H4 (cell line): ENCODE measurements at regions not wholly inside any gene's neighbourhood (a gene's known extent, or its start where the extent isn't known, plus 50 kb on each side); places are given as distances from the start of the nearest gene placed in this dataset.

Experiments used
- DNase-seq: peaks from one replicate; pipeline ENCODE4 v3.0.0-alpha.2; 2015; ENCODE audit warnings: low spot score

GRCh38 chr13:73399347-73400216 is 340.8 kb downstream of the KLF5 start:
- DNase-seq, result no peak

- DNase-seq, result no peak
Observed at GRCh38 chr13:73397496-73398305, 338.9 kb downstream of the KLF5 start.

- no peak for DNase-seq
Observed at GRCh38 chr13:73394066-73394465, 335.3 kb downstream of the KLF5 start.

GRCh38 chr13:73390100-73390499 is 331.3 kb downstream of the KLF5 start:
- DNase-seq, result no peak

GRCh38 chr13:73388586-73388985 is 329.8 kb downstream of the KLF5 start:
- DNase-seq, result no peak

GRCh38 chr13:73387318-73387717 is 328.5 kb downstream of the KLF5 start:
- DNase-seq, result no peak

- no peak for DNase-seq
Observed at GRCh38 chr13:73385848-73386247, 327.0 kb downstream of the KLF5 start.

- no peak for DNase-seq
Observed at GRCh38 chr13:73372666-73373627, 314.1 kb downstream of the KLF5 start.

- DNase-seq, result no peak
Observed at GRCh38 chr13:73370066-73370465, 311.3 kb downstream of the KLF5 start.

GRCh38 chr13:73369095-73369494 is 310.3 kb downstream of the KLF5 start:
- no peak for DNase-seq

GRCh38 chr13:73368608-73369007 is 309.8 kb downstream of the KLF5 start:
- DNase-seq, result no peak

GRCh38 chr13:73367886-73368285 is 309.1 kb downstream of the KLF5 start:
- DNase-seq, result no peak

GRCh38 chr13:73366241-73366640 is 307.4 kb downstream of the KLF5 start:
- no peak for DNase-seq

GRCh38 chr13:73365681-73366080 is 306.9 kb downstream of the KLF5 start:
- peak; percentile 5 for DNase-seq

GRCh38 chr13:73365252-73365651 is 306.4 kb downstream of the KLF5 start:
- DNase-seq, result no peak

GRCh38 chr13:73364736-73365135 is 305.9 kb downstream of the KLF5 start:
- no peak for DNase-seq

- DNase-seq, result no peak
Observed at GRCh38 chr13:73358606-73359095, 299.8 kb downstream of the KLF5 start.

GRCh38 chr13:73355134-73355533 is 296.3 kb downstream of the KLF5 start:
- DNase-seq, result no peak

GRCh38 chr13:73351730-73352129 is 292.9 kb downstream of the KLF5 start:
- DNase-seq, result no peak

- no peak for DNase-seq
Observed at GRCh38 chr13:73341748-73342147, 282.9 kb downstream of the KLF5 start.

GRCh38 chr13:73340069-73340468 is 281.3 kb downstream of the KLF5 start:
- DNase-seq, result no peak

- no peak for DNase-seq
Observed at GRCh38 chr13:73339086-73339485, 280.3 kb downstream of the KLF5 start.
